ENCODE measurements at regions not wholly inside any gene's neighbourhood (a gene's known extent, or its start where the extent isn't known, plus 50 kb on each side); places are given as distances from the start of the nearest gene placed in this dataset.
A peak's percentile ranks its signal among the peaks of the same experiment; 100 is the strongest.

GRCh38 chr3:104604326-104605010 lies 762.2 kb upstream of the ALCAM start:
- Mint-ChIP-seq H3K27ac (no peak overlapping the region), H3K4me1 (peaks cover 0 to 2% of the 10 kb centered on the region in 2 experiments; a peak in 2 of 4 replicates), H3K27me3 (ENCODE audit: low read depth) (no peaks in the 10 kb centered on the region), H3K9me3 (peaks cover 0 to 5% of the 10 kb centered on the region in 2 experiments; a peak in 2 of 5 replicates), H3K36me3 (ENCODE audit: insufficient read depth in 1 of 3, low read depth in 3 of 3) (no peaks in the 10 kb centered on the region; a peak in 3 of 7 replicates), H3K4me3 (no peak overlapping the region)
- H3K14ac ChIP-seq (ENCODE audit: insufficient read depth, low read length), result no peak overlapping the region
- H2BK5ac ChIP-seq (ENCODE audit: insufficient read length, low read length), result no peak overlapping the region
- H3K23me2 ChIP-seq (ENCODE audit: insufficient read length, low read depth, low read length, poor library complexity, severe bottlenecking), result no peaks in the 10 kb centered on the region
- no peak overlapping the region for H2AK5ac ChIP-seq (ENCODE audit: insufficient read length, low read length)
- H2BK20ac ChIP-seq (ENCODE audit: low read depth, low read length, poor library complexity, severe bottlenecking), result no peak overlapping the region
- no peaks in the 10 kb centered on the region for H3K27me3 ChIP-seq (ENCODE audit: insufficient read depth, low read length)
- H3K4me1 ChIP-seq (ENCODE audit: insufficient read depth, low read length), result no peaks in the 10 kb centered on the region
- no peak for DNase-seq
- H3K4ac ChIP-seq (ENCODE audit: low read depth, low read length), result no peak overlapping the region
- H3T11ph ChIP-seq (ENCODE audit: low read length), result no peak overlapping the region
- no peak overlapping the region for H3K56ac ChIP-seq (ENCODE audit: insufficient read length, low read depth, low read length)
- no peaks in the 10 kb centered on the region for H3K79me2 ChIP-seq (ENCODE audit: insufficient read depth, low read length)
- H2BK120ac ChIP-seq (ENCODE audit: low read depth, low read length, poor library complexity, severe bottlenecking), result no peak overlapping the region
- H3K9me3 ChIP-seq (ENCODE audit: control insufficient read depth, low read depth, low read length), result no peaks in the 10 kb centered on the region
- TF ChIP-seq, protein P1, sequence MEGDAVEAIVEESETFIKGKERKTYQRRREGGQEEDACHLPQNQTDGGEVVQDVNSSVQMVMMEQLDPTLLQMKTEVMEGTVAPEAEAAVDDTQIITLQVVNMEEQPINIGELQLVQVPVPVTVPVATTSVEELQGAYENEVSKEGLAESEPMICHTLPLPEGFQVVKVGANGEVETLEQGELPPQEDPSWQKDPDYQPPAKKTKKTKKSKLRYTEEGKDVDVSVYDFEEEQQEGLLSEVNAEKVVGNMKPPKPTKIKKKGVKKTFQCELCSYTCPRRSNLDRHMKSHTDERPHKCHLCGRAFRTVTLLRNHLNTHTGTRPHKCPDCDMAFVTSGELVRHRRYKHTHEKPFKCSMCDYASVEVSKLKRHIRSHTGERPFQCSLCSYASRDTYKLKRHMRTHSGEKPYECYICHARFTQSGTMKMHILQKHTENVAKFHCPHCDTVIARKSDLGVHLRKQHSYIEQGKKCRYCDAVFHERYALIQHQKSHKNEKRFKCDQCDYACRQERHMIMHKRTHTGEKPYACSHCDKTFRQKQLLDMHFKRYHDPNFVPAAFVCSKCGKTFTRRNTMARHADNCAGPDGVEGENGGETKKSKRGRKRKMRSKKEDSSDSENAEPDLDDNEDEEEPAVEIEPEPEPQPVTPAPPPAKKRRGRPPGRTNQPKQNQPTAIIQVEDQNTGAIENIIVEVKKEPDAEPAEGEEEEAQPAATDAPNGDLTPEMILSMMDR (conservative IDR thresholded peaks at IDR 0.05), result peak; percentile 61
- no peaks in the 10 kb centered on the region for H4K20me1 ChIP-seq (ENCODE audit: control insufficient read depth, insufficient read depth, insufficient read length)
- no peaks in the 10 kb centered on the region for H3K79me1 ChIP-seq (ENCODE audit: insufficient read depth, low read depth, low read length, poor library complexity, severe bottlenecking)
- H3K23ac ChIP-seq (ENCODE audit: insufficient read length, low read depth, low read length), result no peak overlapping the region
- H4K91ac ChIP-seq (ENCODE audit: insufficient read length, low read depth, low read length), result no peak overlapping the region
- H3K27ac ChIP-seq (ENCODE audit: insufficient read length, low read depth, low read length), result no peak overlapping the region
- H2BK12ac ChIP-seq (ENCODE audit: insufficient read length, low read depth, low read length), result no peak overlapping the region
- WGBS (ENCODE audit: extremely low coverage, insufficient read length, low lambda C conversion rate), result no CpG with 5 or more reads among the region's 3 CpGs
- no peak overlapping the region for H4K5ac ChIP-seq (ENCODE audit: insufficient read length, low read depth, low read length)
- H2AFZ ChIP-seq (ENCODE audit: low read length), result no peak overlapping the region
- no peak overlapping the region for H3K4me2 ChIP-seq (ENCODE audit: insufficient read depth, insufficient read length, low read length)
- no peak overlapping the region for H4K8ac ChIP-seq (replicated peaks; ENCODE audit: insufficient read length, low read depth, low read length)
- H2BK15ac ChIP-seq (ENCODE audit: low read depth, low read length), result no peak overlapping the region
- no peak overlapping the region for H3K9ac ChIP-seq (ENCODE audit: extremely low read depth, insufficient read length, low read length)
- no peak overlapping the region for H3K18ac ChIP-seq (ENCODE audit: insufficient read length, low read depth, low read length)
